Liver (tissue), 8 donors: ENCODE measurements at regions not wholly inside any gene's neighbourhood (a gene's known extent, or its start where the extent isn't known, plus 50 kb on each side); places are given as distances from the start of the nearest gene placed in this dataset.

Experiments used
- DNase-seq: peaks from one replicate; pipeline ENCODE4 v3.0.0-alpha.2; 2017; ENCODE audit warnings: low spot score
- H3K27ac ChIP-seq, 2 donors: one replicate each; pipeline ENCODE4 v1.7.0; 2013; ENCODE audit warnings: inconsistent platforms in 2 of 2, low read length in 2 of 2, control low read depth in 1 of 2, low read depth in 1 of 2, mild to moderate bottlenecking in 1 of 2
- H3K27me3 ChIP-seq, 4 donors: one replicate each; pipeline versions ENCODE4 v1.6.1 to v1.7.0; 2013; ENCODE audit warnings: low read length in 3 of 4, inconsistent platforms in 1 of 4, mild to moderate bottlenecking in 1 of 4, moderate library complexity in 1 of 4; ENCODE audit not compliant: control insufficient read depth in 4 of 4, insufficient read depth in 4 of 4
- H3K36me3 ChIP-seq, 4 donors: one replicate each; pipeline versions ENCODE4 v1.6.1 to v1.7.0; 2013; ENCODE audit warnings: low read length in 3 of 4, mild to moderate bottlenecking in 3 of 4, low read depth in 1 of 4, moderate library complexity in 1 of 4; ENCODE audit not compliant: control insufficient read depth in 4 of 4, insufficient read depth in 3 of 4
- H3K4me1 ChIP-seq, 4 donors: one replicate each; pipeline versions ENCODE4 v1.6.1 to v1.7.0; 2013; ENCODE audit warnings: low read length in 3 of 4, mild to moderate bottlenecking in 3 of 4, moderate library complexity in 1 of 4; ENCODE audit not compliant: control insufficient read depth in 4 of 4, insufficient read depth in 4 of 4
- H3K4me3 ChIP-seq, 3 donors: one replicate each; pipeline versions ENCODE4 v1.6.1 to v1.7.0; 2013; ENCODE audit warnings: low read length in 3 of 3, control low read depth in 1 of 3, low read depth in 1 of 3, mild to moderate bottlenecking in 1 of 3
- H3K9ac ChIP-seq, 2 donors: one replicate each; pipeline ENCODE4 v1.7.0; 2013; ENCODE audit warnings: low read length in 2 of 2, mild to moderate bottlenecking in 2 of 2, moderate library complexity in 2 of 2, control low read depth in 1 of 2, low read depth in 1 of 2
- H3K9me3 ChIP-seq, 4 donors: one replicate each; pipeline versions ENCODE4 v1.6.1 to v1.7.0; 2013; ENCODE audit warnings: low read length in 3 of 4; ENCODE audit not compliant: control insufficient read depth in 4 of 4
- EGR1 ChIP-seq, 2 donors: IDR thresholded peaks; 2 replicates each; pipeline ENCODE4 v1.6.1; 2016 to 2018; ENCODE audit warnings: antibody characterized with exemption in 2 of 2, low read depth in 2 of 2
- FOXA1 ChIP-seq: IDR thresholded peaks from 2 replicates; pipeline ENCODE4 v1.6.1; 2016; ENCODE audit warnings: antibody characterized with exemption
- FOXA2 ChIP-seq: IDR thresholded peaks from 2 replicates; pipeline ENCODE4 v1.6.1; 2016; ENCODE audit warnings: antibody characterized with exemption
- GABPA ChIP-seq, 2 donors: IDR thresholded peaks in 1 of 2; conservative IDR thresholded peaks in 1 of 2; 2 replicates each; pipeline ENCODE4 v1.6.1; 2016; ENCODE audit warnings: antibody characterized with exemption in 2 of 2, mild to moderate bottlenecking in 1 of 2, moderate library complexity in 1 of 2
- HNF4A ChIP-seq, 2 donors: conservative IDR thresholded peaks; 2 replicates each; pipeline ENCODE4 v1.6.1; 2016; ENCODE audit warnings: antibody characterized with exemption in 2 of 2, mild to moderate bottlenecking in 2 of 2
- HNF4G ChIP-seq: IDR thresholded peaks from 2 replicates; pipeline ENCODE4 v1.6.1; 2016; ENCODE audit warnings: antibody characterized with exemption
- JUND ChIP-seq, 2 donors: IDR thresholded peaks; 2 replicates each; pipeline ENCODE4 v1.6.1; 2016; ENCODE audit warnings: antibody characterized with exemption in 2 of 2
- RXRA ChIP-seq, 2 donors: IDR thresholded peaks; 2 replicates each; pipeline ENCODE4 v1.6.1; 2017 to 2018; ENCODE audit warnings: antibody characterized with exemption in 2 of 2, mild to moderate bottlenecking in 1 of 2
- TAF1 ChIP-seq: conservative IDR thresholded peaks from 2 replicates; pipeline ENCODE4 v1.6.1; 2016; ENCODE audit warnings: antibody characterized with exemption, mild to moderate bottlenecking
- YY1 ChIP-seq: IDR thresholded peaks from 2 replicates; pipeline ENCODE4 v1.6.1; 2016; ENCODE audit warnings: antibody characterized with exemption, mild to moderate bottlenecking
- WGBS: extraction: QIAGEN DNeasy Blood & Tissue Kit; methylation state at CpG from one replicate; pipeline ENCODE4 v1.1.7; 2013; 5-methylcytosine and 5-hydroxymethylcytosine counted together
- TF ChIP-seq, protein P1 (sequence below): IDR thresholded peaks from 2 replicates; pipeline ENCODE4 v1.6.1; 2016; ENCODE audit warnings: antibody characterized with exemption
- TF ChIP-seq, protein P2 (sequence below): fragments of 150-350 bp; IDR thresholded peaks from 2 replicates; pipeline ENCODE4 v1.5.1; 2017; ENCODE audit warnings: improper control_type of control experiment, low read depth, low read length; ENCODE audit not compliant: missing input control
- TF ChIP-seq, protein P3 (sequence below): IDR thresholded peaks from 2 replicates; pipeline ENCODE4 v1.6.1; 2016; ENCODE audit warnings: antibody characterized with exemption
- TF ChIP-seq, protein P4 (sequence below): IDR thresholded peaks from 2 replicates; pipeline ENCODE4 v1.6.1; 2016; ENCODE audit warnings: antibody characterized with exemption
- TF ChIP-seq, protein P5 (sequence below): IDR thresholded peaks from 2 replicates; pipeline ENCODE4 v1.6.1; 2016; ENCODE audit warnings: antibody characterized with exemption, mild to moderate bottlenecking
- donor health status: healthy.
- donor health status: healthy.
- donor health status: healthy.
- donor health status: healthy.
- donor health status: healthy.

DNA sequence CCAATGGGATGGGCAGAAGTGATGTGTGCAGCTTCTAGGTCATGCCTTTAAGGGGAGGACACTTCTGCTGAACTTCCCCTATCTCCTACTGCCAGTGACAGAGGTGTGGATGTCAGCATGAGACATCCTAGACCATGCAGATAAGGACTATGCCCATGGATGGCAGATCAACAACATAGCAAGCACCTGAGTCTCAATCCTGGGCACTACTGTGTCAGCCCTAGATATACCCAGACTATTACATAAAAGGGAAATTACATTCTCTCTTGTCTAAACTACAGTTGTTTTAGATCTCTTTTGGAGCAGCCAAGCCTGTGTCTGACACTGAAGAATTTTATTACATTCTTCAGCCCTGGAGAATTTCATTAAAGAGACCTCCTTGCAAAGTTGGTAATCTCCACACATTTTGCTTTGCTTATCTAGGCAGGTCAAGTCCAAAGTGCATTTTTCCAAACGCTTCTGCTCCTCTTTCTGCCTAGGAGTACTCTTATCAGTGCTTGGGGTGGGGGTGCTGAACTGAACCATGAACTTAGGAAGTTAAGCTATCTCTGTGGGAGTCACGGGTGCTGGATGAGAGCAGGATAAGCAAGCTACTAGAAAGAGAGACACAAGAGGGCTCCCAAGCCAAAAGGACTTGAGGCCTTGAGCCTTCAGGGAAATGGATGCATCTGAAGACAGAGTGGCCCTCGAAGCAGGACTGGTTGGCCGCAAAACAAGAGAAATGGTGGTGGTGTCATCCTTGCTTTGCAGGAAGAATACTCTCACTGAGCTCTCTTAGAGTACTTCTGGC is 95.2 kb upstream of the SPRED2 start (continued):
- TF ChIP-seq, protein P1, sequence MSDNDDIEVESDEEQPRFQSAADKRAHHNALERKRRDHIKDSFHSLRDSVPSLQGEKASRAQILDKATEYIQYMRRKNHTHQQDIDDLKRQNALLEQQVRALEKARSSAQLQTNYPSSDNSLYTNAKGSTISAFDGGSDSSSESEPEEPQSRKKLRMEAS: no peak
- no peak for TF ChIP-seq YY1
- peak; percentile 42 for TF ChIP-seq HNF4G
- TF ChIP-seq RXRA (IDR thresholded peaks at IDR 0.05): peak in 1 of 2 donors; percentile 33

DNA sequence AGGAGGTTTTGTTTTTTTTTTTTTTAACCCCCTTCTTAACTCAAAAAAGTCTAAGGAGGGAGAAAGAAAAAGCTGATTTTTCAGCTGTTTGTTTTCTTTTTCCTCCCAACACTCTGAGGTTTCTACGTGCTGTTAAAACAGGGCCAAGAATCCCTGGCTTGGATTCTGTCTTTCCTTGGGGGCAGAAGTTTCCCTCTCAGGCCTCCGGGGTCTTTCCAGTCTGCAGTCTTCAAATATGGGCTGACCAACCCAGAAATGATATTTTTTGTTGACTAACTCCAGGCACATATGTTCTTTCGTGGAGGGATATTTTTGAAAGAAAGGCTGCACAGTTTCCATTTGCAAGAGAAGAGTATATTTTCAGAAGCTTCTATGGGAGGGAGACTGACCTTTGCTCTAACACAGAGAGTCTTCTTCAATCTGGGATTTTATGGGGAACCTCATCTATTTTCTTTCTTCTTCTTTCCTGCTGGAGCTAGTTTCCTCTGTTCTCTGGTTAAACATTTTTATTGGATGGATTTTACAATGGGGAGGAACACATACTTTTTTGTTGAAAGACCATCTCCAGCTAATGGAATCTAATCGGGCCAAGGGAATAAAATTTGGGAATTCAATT is 93.3 kb upstream of the SPRED2 start:
- Histone ChIP-seq H3K36me3 (no peaks in the 10 kb centered on the region), H3K9ac (no peak overlapping the region), H3K9me3 (no peaks in the 10 kb centered on the region), H3K4me3 (no peak overlapping the region), H3K27me3 (no peaks in the 10 kb centered on the region), H3K4me1 (no peaks in the 10 kb centered on the region), H3K27ac (no peak overlapping the region)
- DNase-seq: no peak
- 81% methylated on average over 4 of the region's 4 CpGs for WGBS
- TF ChIP-seq HNF4A (conservative IDR thresholded peaks at IDR 0.05) (no peak), FOXA1 (no peak), TAF1 (no peak), EGR1 (IDR thresholded peaks at IDR 0.05; ENCODE audit: low read depth in 2 of 2) (no peak), YY1 (no peak), FOXA2 (no peak), GABPA (IDR thresholded peaks at IDR 0.05 in 1 of 2, conservative IDR thresholded peaks at IDR 0.05 in 1 of 2) (no peak)
- TF ChIP-seq, protein P2, sequence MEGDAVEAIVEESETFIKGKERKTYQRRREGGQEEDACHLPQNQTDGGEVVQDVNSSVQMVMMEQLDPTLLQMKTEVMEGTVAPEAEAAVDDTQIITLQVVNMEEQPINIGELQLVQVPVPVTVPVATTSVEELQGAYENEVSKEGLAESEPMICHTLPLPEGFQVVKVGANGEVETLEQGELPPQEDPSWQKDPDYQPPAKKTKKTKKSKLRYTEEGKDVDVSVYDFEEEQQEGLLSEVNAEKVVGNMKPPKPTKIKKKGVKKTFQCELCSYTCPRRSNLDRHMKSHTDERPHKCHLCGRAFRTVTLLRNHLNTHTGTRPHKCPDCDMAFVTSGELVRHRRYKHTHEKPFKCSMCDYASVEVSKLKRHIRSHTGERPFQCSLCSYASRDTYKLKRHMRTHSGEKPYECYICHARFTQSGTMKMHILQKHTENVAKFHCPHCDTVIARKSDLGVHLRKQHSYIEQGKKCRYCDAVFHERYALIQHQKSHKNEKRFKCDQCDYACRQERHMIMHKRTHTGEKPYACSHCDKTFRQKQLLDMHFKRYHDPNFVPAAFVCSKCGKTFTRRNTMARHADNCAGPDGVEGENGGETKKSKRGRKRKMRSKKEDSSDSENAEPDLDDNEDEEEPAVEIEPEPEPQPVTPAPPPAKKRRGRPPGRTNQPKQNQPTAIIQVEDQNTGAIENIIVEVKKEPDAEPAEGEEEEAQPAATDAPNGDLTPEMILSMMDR: no peak
- TF ChIP-seq, protein P3, sequence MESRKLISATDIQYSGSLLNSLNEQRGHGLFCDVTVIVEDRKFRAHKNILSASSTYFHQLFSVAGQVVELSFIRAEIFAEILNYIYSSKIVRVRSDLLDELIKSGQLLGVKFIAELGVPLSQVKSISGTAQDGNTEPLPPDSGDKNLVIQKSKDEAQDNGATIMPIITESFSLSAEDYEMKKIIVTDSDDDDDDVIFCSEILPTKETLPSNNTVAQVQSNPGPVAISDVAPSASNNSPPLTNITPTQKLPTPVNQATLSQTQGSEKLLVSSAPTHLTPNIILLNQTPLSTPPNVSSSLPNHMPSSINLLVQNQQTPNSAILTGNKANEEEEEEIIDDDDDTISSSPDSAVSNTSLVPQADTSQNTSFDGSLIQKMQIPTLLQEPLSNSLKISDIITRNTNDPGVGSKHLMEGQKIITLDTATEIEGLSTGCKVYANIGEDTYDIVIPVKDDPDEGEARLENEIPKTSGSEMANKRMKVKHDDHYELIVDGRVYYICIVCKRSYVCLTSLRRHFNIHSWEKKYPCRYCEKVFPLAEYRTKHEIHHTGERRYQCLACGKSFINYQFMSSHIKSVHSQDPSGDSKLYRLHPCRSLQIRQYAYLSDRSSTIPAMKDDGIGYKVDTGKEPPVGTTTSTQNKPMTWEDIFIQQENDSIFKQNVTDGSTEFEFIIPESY: no peak
- TF ChIP-seq, protein P4, sequence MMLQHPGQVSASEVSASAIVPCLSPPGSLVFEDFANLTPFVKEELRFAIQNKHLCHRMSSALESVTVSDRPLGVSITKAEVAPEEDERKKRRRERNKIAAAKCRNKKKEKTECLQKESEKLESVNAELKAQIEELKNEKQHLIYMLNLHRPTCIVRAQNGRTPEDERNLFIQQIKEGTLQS: no peak

DNA sequence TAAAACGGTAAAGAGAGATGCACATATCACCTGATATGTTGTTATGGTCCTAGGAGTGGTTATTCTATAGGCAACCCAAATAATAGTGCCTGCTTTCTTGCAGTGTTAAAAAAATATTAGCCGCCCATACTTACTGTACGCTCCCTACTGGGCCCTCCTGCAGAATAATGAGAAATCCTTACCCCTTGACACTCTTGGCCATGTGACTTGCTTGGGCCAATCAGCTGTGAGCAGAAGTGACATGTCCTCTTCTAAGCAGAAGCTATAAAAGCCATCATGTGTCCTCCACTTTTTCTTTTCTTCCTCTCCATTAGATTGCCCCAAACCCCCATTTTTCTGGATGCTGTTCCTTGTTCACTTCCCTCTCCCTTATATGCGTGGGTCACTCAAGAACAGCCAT is 90.5 kb upstream of the SPRED2 start:
- no peak overlapping the region for H3K4me3 ChIP-seq
- H3K9ac ChIP-seq: no peak overlapping the region
- WGBS: 98% methylated on average over 4 of the region's 4 CpGs
- H3K4me1 ChIP-seq: no peaks in the 10 kb centered on the region
- no peak overlapping the region for H3K27ac ChIP-seq
- no peaks in the 10 kb centered on the region for H3K9me3 ChIP-seq
- DNase-seq: no peak
- no peaks in the 10 kb centered on the region for H3K27me3 ChIP-seq
- no peaks in the 10 kb centered on the region for H3K36me3 ChIP-seq
- TF ChIP-seq, protein P5, sequence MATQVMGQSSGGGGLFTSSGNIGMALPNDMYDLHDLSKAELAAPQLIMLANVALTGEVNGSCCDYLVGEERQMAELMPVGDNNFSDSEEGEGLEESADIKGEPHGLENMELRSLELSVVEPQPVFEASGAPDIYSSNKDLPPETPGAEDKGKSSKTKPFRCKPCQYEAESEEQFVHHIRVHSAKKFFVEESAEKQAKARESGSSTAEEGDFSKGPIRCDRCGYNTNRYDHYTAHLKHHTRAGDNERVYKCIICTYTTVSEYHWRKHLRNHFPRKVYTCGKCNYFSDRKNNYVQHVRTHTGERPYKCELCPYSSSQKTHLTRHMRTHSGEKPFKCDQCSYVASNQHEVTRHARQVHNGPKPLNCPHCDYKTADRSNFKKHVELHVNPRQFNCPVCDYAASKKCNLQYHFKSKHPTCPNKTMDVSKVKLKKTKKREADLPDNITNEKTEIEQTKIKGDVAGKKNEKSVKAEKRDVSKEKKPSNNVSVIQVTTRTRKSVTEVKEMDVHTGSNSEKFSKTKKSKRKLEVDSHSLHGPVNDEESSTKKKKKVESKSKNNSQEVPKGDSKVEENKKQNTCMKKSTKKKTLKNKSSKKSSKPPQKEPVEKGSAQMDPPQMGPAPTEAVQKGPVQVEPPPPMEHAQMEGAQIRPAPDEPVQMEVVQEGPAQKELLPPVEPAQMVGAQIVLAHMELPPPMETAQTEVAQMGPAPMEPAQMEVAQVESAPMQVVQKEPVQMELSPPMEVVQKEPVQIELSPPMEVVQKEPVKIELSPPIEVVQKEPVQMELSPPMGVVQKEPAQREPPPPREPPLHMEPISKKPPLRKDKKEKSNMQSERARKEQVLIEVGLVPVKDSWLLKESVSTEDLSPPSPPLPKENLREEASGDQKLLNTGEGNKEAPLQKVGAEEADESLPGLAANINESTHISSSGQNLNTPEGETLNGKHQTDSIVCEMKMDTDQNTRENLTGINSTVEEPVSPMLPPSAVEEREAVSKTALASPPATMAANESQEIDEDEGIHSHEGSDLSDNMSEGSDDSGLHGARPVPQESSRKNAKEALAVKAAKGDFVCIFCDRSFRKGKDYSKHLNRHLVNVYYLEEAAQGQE: no peak
- no peak for TF ChIP-seq GABPA (IDR thresholded peaks at IDR 0.05 in 1 of 2, conservative IDR thresholded peaks at IDR 0.05 in 1 of 2)
- TF ChIP-seq, protein P3: no peak
- no peak for TF ChIP-seq JUND (IDR thresholded peaks at IDR 0.05)
- no peak for TF ChIP-seq HNF4A (conservative IDR thresholded peaks at IDR 0.05)
- TF ChIP-seq FOXA1: no peak
- TF ChIP-seq, protein P4: no peak
- TF ChIP-seq TAF1: no peak
- TF ChIP-seq, protein P1: no peak
